GM21381 (cell line): ENCODE measurements at regions not wholly inside any gene's neighbourhood (a gene's known extent, or its start where the extent isn't known, plus 50 kb on each side); places are given as distances from the start of the nearest gene placed in this dataset.
"Not testable (repeated sequence)": the region's sequence is repeated elsewhere in the genome, so short reads cannot be mapped to it uniquely, and the experiment has no call there.

Experiments
- ATAC-seq: cut with Tn5 transposase; IDR thresholded peaks from one replicate; pipeline ENCODE4 v1.9.1; 2021; ENCODE audit warnings: mild to moderate bottlenecking, moderate library complexity; ENCODE audit not compliant: unreplicated experiment

DNA sequence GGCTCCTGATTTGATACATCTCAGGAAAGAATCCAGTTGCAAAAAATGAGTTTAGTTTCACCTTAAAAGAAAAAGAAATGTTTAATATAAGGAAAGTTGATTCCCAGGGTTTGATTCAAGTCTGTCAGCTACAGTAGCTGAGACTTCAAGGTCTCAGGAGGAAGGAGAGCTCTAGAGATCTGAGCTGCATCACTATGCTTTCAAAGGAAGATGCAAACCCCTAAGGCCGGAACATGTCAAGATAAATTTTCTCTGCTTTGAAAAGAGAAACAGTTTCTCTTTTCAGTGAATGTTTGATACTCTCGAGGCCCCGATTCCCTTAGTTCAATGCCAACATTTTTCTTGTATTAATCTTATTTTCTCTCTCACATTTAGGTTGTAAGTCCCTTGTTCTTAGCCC, 128.6 kb downstream of the RGPD3 start:
- ATAC-seq, result no peak

DNA sequence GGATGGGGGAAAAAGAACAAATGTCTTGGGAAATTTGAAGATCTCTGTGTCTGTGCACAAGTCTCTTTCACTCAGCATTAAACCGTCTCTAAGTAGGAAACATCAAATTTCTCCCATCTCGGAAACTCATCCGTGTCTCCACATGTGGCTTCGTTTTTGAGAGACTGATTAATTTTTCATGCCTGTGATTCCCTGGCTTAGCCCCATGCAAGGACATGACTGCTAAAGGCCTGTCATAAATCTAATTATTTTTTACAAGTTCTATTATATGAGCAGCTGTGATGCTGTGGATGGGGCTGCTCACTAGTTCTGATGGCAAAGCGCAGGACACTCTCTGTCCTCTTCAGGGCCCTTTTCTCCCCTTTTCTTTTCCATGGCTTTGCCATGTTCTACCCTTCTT, 129.1 kb downstream of the RGPD3 start:
- ATAC-seq, result no peak

DNA sequence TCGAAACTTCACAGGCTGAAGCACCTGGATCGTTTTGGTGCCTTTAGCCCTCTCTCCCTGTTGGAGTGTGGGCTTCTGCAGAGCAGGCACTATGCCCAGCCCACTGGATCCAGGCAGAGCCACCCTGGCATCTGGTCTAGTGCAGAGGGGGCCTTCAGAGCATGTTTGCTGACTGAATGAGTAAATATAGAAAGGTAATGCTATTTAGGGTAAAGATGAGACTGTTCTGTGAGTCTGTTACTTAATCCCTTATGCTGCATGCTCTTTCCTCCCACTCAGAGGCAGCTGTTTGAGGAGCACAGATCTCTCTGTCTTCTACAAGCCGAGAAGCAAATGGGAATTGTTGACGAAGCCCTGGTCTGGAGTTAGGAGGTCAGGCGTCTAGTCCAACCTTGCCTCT, 130.2 kb downstream of the RGPD3 start:
- no peak for ATAC-seq

DNA sequence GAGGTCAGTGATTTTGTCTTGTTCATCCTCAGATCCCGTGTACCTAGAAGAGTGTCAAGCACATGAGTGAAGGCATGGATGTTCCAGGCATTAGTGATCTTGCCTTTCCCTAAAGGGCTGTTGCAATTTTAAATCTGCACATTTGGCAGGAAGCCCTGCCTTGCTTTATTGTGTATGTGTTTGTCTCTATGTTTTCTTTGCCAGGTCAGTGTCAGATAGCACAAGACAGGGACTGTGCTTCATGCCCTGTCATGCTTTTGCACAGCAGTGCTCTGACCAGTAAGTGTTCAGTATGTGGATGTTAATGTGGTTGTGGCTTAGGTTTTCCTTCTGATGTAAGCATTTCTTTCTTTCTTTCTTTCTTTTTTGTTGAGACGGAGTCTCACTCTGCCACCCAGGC, 131.5 kb downstream of the RGPD3 start:
- ATAC-seq, result no peak

DNA sequence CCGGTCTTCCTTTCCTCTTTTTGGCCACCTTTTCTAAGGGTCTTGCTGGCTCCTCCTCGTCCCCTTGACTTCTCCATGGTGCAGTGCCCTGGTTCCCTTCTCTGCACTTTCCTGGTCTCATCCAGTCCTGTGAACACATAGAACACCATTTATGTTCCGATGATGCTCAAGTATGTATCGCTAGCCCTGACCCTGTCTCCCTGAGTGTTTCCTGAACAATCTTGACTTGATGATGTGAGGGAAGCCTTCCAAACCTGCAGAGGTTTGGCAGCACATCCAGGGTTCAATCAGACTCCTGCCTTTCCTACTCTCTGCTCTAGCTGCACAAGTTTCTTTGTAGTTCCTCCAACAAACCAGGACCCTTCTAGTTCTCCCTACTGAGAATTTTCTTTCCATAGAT, 132.1 kb downstream of the RGPD3 start:
- ATAC-seq, result no peak

DNA sequence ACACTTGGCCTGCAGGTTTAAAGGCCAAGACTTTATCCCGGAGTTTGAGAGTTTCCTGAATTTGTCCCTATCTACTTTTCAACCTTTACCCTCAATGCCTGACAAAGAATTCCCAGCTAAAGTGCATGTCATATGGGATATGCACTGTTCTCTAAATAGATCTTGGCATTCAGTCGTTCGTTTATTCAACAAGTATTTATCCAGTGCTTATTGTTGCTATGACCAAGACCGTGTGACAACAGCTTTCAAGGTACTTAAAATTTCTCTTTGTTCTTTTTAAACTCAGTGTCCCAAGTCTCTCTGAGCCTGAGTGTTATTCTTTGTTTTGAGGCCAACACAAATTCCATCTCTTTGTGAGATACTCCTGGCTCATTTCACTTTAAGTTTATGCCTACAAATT, 133.4 kb downstream of the RGPD3 start:
- ATAC-seq, result no peak

DNA sequence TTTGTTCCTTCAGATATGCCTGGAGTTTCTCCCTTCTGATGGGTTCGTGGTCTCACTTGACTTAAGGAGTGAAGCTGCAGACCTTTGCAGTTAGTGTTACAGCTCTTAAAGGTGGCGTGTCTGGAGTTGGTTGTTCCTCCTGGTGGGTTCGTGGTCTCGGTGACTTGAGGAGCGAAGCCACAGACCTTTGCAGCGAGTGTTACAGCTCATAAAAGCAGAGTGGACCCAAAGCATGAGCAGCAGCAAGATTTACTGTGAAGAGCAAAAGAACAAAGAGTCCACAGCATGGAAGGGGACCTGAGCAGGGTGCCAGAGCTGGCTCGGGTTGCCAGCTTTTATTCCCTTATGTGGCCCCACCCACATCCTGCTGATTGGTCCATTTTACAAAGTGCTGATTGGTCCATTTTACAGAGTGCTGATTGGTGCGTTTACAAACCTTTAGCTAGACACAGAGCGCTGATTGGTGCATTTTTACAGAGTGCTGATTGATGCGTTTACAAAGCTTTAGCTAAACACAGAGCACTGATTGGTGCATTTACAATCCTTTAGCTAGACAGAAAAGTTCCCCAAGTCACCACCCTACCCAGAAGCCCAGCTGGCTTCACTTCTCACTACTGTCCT, 134.8 kb downstream of the RGPD3 start:
- ATAC-seq, result not testable (repeated sequence)

DNA sequence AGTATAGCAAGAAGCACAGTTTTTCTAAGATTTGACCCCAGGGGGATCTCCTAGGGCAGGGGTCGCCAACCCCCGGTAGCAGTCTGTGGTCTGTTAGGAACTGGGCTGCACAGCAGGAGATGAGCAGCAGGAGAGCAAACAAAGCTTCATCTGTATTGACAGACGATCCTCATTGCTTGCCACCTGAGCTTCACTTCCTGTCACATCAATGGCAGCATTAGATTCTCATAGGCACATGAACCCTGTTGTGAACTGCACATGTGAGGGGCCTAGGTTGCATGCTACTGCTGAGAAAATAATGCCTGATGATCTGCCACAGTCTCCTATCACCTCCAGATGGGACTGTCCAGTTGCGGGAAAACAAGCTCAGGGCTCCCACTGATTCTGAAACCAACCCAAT, 136.2 kb downstream of the RGPD3 start:
- ATAC-seq, result no peak

DNA sequence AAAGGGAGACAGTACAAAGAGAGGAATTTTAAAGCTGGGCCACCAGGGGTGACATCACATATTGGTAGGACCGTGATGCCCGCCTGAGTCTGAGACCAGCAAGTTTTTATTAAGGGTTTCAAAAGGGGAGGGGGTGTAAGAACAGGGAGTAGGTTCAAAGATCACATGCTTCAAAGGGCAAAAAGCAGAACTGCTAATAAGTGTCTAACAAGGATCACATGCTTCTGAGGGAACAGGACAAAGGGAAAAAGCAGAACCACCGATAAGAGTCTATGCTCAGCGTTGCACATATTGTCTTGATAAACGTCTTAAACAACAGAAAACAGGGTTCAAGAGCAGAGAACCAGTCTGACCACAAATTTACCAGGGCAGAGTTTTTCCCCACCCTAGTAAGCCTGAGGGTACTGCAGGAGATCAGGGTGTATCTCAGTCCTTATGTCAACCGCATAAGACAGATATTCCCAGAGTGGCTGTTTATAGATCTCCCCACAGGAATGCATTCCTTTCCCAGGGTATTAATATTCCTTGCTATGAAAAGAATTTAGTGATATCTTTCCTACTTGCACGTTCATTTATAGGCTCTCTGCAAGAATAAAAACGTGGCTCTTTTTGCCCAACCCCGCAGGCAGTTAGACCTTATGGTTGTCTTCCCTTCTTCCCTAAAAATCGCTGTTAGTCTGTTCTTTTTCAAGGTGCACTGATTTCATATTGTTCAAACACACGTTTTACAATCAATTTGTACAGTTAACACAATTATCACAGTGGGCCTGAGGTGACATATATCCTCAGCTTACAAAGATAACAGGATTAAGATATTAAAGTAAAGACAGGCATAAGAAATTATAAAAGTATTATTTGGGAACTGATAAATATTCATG, 136.5 kb upstream of the UXS1 start:
- ATAC-seq, result not testable (repeated sequence)

DNA sequence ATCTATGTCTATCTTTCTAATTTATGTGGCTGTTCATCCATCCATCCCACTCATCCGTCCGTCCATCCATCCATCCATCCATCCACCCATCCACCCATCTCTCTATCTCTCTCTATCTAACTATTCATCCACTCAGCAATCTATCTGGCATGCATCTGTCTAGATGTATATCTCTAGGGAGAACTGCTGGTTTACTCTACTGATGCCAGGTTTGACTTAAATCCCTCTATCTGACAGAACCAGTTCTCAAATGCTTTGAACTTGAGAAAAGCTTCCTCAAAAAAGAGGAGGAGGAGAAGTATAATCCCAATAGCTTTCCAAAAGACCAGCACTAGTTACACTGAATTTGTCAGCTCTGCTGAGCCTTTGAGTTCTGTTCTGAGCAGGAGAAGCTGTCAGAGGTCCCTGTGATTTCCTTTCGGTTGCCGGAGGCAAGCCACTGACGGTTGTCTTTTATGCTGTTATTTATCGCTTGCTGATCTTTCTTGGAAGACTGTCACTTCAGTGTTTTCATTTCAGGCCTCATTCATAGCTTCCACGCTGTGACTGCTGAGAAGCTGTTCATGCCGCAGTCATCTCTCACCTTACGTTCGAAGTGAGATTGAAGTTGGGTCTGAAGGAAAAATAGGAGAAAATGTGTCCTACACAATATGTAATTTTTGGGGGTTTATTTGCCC, 129.4 kb upstream of the UXS1 start:
- ATAC-seq, result no peak

DNA sequence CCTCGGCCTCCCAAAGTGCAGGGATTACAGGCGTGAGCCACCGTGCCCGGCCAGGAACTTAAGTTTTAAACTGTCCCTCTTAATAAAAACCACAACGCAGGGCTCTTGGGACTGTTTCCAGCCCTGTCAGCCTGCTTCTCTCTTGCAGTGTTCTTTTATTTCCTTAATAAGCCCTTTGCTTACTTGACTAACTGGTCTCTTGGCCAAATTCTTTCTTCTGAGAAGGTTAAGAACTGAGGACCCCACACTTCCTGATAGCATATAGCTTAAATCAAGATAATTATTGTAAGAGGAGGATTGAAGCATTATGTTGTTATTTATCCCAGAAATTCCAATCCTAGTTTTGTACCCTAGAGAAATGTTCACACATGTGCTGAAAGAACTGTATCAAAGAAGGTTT, 128.2 kb upstream of the UXS1 start:
- no peak for ATAC-seq

DNA sequence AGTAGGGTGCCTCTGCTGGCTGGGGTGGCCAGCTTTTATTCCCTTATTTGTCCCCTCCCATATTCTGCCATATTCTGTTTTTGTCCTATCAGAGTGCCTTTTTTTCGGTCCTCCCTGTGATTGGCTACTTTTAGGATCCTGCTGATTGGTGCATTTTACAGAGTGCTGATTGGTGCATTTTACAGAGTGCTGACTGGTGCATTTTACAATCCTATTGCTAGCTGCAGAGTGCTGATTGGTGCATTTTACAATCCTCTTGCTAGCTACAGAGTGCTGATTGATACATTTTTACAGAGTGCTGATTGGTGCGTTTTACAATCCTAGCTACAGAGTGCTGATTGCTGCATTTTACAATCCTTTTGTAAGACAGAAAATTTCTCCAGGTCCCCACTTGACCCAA, 126.3 kb upstream of the UXS1 start:
- not testable (repeated sequence) for ATAC-seq

DNA sequence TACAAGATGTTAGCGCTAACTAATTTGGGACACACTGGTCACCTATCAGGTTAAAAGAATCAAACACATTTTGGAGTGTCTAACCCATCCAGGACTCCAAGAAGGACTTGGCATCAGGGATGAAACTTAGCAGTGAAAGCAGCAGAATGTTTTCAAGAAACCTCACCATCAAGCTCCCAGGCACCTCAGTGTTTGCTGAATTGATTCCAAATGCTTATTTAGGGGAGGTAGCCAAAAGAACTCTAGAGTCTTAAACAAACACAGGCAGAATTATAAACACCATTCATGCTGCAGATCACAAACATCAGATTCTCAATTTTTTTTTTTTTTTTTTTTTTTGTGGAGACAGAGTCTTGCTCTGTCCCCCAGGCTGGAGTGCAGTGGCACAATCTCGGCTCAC, 122.8 kb upstream of the UXS1 start:
- ATAC-seq, result no peak

DNA sequence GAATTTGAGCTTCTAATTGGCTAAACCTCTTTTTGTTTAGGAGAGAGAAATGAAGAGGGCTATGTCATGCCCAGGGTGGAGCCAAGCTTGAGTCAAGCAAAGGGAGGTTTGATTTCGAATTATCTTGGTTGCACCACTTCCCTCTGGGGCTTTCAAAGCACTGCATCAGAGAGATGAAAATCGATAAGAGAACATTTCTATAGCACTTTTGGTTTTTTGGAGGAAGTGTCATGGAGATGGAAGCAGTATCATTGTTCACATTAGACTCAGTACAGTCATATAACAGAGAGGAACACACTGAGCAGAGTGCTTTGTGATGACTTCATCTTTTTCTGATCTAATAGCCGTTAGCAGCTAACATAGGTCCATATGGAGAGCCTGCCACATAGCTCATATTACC, 120.3 kb upstream of the UXS1 start:
- no peak for ATAC-seq

DNA sequence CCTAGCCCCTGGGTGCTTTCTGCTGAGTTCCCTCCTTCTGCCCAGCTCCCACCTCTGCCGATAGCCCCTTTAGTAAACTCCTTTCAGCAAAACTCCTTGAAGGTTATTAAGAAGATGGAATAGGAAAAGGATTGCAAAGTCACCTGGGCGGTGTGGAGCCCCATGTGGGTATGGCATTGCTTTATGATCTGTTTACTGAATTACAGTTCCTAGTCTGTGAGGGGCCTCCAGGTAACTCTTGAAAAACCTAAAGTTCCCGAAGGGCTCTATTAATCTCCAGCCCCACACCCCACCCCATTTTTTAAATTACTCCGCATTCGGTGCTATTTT, 116.9 kb upstream of the UXS1 start:
- no peak for ATAC-seq

DNA sequence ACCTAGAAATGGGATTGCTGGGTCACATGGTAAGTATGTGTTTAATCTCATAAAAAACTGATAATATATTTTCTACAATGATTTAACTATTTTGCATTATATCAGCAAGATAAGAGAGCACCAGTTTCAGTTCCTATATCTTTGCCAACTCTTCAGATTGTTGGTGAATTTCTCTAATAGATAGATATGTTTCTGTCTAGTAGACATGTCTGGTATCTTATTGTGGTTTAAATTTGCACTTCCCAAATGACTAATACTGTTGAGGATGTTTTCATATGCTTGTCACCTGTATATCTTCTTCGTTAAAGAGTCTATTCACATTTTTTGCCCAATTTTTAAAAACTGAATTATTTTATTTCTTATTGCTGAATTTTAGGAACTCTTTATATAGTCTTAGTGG, 113.8 kb upstream of the UXS1 start:
- ATAC-seq, result no peak

DNA sequence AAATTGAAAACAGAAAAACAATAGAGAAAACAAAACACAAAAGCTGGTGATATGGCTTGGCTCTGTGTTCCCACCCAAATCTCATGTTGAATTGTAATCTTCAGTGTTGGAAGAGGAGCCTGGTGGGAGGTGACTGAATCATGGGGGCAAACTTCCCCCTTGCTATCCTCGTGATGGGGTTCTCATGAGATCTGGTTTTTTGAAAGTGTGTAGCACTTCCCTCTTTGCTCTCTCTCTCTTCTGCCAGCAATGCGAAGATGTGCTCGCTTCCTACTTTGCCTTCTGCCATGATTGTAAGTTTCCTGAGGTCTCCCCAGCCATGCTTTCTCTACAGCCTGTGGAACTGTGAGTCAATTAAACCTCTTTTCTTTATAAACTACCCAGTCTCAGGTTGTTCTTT, 112.3 kb upstream of the UXS1 start:
- ATAC-seq, result no peak

DNA sequence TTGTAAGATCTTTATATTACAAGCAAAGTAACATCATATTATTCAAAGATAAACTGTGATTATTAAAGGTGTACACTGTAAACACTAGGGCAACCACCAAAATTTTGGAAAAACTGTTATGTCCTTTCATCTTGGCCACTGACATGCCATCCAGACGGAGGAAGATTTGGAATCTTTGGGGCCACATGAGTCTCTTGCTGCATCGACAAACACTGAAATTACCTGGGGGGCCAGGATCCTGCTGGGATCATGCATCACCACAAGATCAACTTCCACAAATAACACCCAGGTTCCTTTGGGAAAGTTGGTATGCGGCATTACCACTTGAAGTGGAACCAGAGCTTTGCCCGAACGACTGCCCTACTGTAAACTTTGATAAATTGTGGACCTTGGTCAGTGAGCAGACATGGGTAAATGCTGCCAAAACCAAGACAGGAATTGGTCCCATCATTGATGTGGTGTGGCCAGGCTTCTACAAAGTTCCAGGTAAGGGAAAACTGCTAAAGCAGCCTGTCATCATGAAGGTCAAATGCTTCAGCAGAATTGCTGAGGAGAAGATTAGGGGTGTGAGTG, 110.6 kb upstream of the UXS1 start:
- no peak for ATAC-seq

DNA sequence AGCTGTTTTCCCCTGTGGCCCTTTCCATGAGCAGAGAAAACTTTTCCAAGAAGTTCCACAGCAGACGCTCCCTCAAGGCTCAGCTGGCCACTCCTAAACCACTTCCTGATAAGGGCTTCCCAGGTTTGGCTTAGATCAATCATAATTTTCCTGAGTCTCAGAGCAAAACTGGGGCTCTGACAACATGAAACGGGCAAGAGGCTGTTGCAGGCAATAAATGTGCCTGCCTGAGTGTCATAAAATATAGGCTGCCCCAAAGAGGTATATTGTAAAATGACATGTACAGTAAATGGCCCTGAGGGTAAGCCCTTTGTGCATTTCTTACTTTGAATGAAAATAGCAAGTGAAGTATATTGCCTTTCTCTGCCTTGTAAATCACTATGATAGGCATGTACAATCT, 105.6 kb upstream of the UXS1 start:
- no peak for ATAC-seq

DNA sequence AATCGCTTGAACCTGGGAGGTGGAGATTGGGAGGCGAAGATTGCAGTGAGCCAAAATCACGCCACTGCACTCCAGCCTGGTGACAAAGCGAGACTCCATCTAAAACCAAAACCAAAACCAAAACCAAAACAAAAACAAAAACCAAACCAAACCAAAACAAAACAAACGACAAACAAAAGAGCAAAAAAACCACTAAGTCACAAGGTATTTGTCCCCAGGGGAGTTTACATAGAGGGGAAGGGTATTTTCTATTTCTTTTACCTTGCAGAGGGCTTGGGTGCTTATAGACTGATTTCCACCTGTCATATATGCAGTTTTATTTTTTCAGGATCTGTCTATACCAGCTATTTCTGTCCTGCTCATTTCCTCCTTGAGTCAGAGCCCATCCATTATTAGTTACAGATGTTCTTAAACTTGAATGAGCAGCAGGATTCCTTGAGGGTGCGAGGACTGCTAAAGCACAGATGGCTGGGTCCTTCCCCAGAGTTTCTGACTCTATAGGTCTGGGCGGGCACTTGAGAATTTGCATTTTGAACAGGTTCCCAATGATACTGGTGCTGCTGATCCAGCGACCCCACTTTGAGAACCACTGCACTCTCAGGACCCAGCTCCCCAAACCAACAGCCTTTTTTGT, 102.2 kb upstream of the UXS1 start:
- ATAC-seq, result no peak

DNA sequence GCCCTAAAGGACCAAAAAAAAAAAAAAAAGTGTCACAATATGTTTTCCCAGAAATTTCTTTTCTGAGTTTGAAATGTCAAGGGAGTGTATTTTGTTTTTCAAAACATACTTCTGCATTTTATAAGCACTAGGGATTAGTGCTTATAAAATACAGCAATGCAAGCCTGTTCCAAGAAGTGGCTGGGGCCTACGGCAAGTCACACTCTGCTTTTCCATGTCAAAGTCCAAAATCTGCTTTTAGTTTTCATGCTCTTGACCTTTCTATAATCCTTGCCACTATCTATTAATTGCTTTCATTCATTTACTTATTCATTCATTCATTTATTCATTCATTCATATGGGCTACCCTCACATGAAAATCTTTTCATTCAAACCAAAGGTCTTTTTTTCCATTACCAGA, 100.1 kb upstream of the UXS1 start:
- ATAC-seq, result no peak
